ENCODE measurements at regions not wholly inside any gene's neighbourhood (a gene's known extent, or its start where the extent isn't known, plus 50 kb on each side); places are given as distances from the start of the nearest gene placed in this dataset.

DNA sequence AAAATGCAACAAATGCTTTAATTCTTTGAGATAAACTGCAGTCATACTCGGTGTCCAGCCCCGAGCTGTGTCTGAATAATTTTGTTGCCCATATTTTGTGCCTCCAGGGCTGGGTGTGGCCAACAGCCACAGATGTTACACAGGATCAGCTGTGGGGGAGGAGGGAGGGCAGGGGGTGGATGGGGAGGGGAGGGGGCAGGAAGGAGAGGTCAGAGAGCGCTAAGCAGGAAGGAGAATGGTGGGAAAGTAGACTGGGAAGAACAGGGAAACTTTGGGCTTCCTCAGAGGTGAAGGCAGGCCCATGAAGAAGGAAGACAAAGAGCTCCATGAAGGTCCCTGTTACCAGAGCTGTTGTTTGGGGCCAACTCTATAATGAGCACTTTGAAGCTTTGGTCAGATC, 295.8 kb downstream of the COG6 start:
- no peak for TF ChIP-seq CTCF (conservative IDR thresholded peaks at IDR 0.05 in 1 of 2, IDR thresholded peaks at IDR 0.05 in 1 of 2; ENCODE audit: low read depth in 1 of 2, low read length in 2 of 2)
- no peak for TF ChIP-seq EZH2 (IDR thresholded peaks at IDR 0.05; ENCODE audit: low read length, missing control alignments)

Data from fibroblast of lung (primary cell).